PC-3 (cell line): ENCODE measurements at regions not wholly inside any gene's neighbourhood (a gene's known extent, or its start where the extent isn't known, plus 50 kb on each side); places are given as distances from the start of the nearest gene placed in this dataset.

Experiments used
- ATAC-seq: fragments of 200-7000 bp; cut with Tn5 transposase; 2 replicates; pipeline ENCODE4 v1.9.1; 2020; ENCODE audit warnings: mild to moderate bottlenecking, moderate library complexity
- BruUV-seq: library from RNA; stranded (reverse); fragments of 400-500 nt; replicated peaks from 2 replicates; lab custom pipeline; 2021; lab: Mats Ljungman, UMichigan
- CTCF ChIA-PET: fragments of 300-600 bp; sonication (Branson Sonifier 250); formaldehyde crosslinking; loops from one replicate; lab custom pipeline; 2022; ENCODE audit warnings: antibody characterized with exemption; lab: Charles Lee
- POLR2A ChIA-PET: fragments of 300-600 bp; sonication (Branson Sonifier 250); formaldehyde crosslinking; loops from one replicate; lab custom pipeline; 2022; ENCODE audit warnings: antibody characterized with exemption; ENCODE audit not compliant: unreplicated experiment; lab: Charles Lee
- DNase-seq: peaks from one replicate; pipeline ENCODE4 v3.0.0-alpha.2; 2015
- H2AFZ ChIP-seq: fragments of 300-600 bp; sonication (generic); 2 replicates; pipeline ENCODE4 v1.6.0; 2016; ENCODE audit warnings: antibody characterized with exemption, low read length
- H3F3A ChIP-seq: fragments of 300-600 bp; sonication (generic); one replicate; pipeline ENCODE4 v1.6.0; 2017; ENCODE audit warnings: antibody characterized with exemption, low read length, control low read depth, mild to moderate bottlenecking; ENCODE audit not compliant: unreplicated experiment
- H3K27ac ChIP-seq: fragments of 300-600 bp; sonication (generic); 2 replicates; pipeline ENCODE4 v1.5.1; 2016; ENCODE audit warnings: mild to moderate bottlenecking, low read length
- H3K27me3 ChIP-seq: fragments of 300-600 bp; sonication (generic); 2 replicates; pipeline ENCODE4 v1.6.1; 2016; ENCODE audit warnings: low read length, mixed read lengths
- H3K36me3 ChIP-seq: fragments of 300-600 bp; sonication (generic); 2 replicates; pipeline ENCODE4 v1.6.1; 2016; ENCODE audit warnings: low read depth, mixed run types, low read length, mixed read lengths
- H3K4me1 ChIP-seq: fragments of 300-600 bp; sonication (generic); 2 replicates; pipeline ENCODE4 v1.5.1; 2016; ENCODE audit warnings: low read length; ENCODE audit not compliant: insufficient read depth
- H3K4me2 ChIP-seq: fragments of 300-600 bp; sonication (generic); 2 replicates; pipeline ENCODE4 v1.6.0; 2016; ENCODE audit warnings: low read length
- H3K4me3 ChIP-seq: fragments of 300-600 bp; sonication (generic); 2 replicates; pipeline ENCODE4 v1.5.1; 2016; ENCODE audit warnings: mild to moderate bottlenecking, low read length, mixed read lengths
- H3K79me2 ChIP-seq: fragments of 300-600 bp; sonication (generic); 2 replicates; pipeline ENCODE4 v1.6.1; 2017; ENCODE audit warnings: low read length, mixed read lengths
- H3K9ac ChIP-seq: fragments of 300-600 bp; sonication (generic); 2 replicates; pipeline ENCODE4 v1.6.0; 2016; ENCODE audit warnings: mild to moderate bottlenecking, low read length
- H3K9me2 ChIP-seq: fragments of 300-600 bp; sonication (generic); replicated peaks from 2 replicates; pipeline ENCODE4 v1.6.1; 2016; ENCODE audit warnings: mixed run types, low read length, mixed read lengths
- H3K9me3 ChIP-seq: fragments of 300-600 bp; sonication (generic); 2 replicates; pipeline ENCODE4 v1.6.1; 2016; ENCODE audit warnings: low read length, mixed read lengths
- H4K20me1 ChIP-seq: fragments of 300-600 bp; sonication (generic); 2 replicates; pipeline ENCODE4 v1.6.1; 2016; ENCODE audit warnings: low read length, mixed read lengths
- EZH2 ChIP-seq: fragments of 300-600 bp; sonication (generic); IDR thresholded peaks from one replicate; pipeline ENCODE4 v1.6.1; 2017; ENCODE audit warnings: antibody characterized with exemption, mild to moderate bottlenecking, low read length; ENCODE audit not compliant: unreplicated experiment
- EZH2phosphoT487 ChIP-seq: fragments of 300-600 bp; sonication (generic); IDR thresholded peaks from 2 replicates; pipeline ENCODE4 v1.6.1; 2018; ENCODE audit warnings: mild to moderate bottlenecking, antibody characterized with exemption, low read length, borderline replicate concordance
- intact Hi-C: fragments of 100-400 bp; cut with micrococcal nuclease; formaldehyde crosslinking; loops from 2 replicates; pipeline ENCODE4 v1.9.0; 2023
- TF ChIP-seq, protein P1 (sequence below): fragments of 300-600 bp; sonication (generic); conservative IDR thresholded peaks from 2 replicates; pipeline ENCODE4 v1.5.1; 2017; ENCODE audit warnings: antibody characterized with exemption, low read depth, mild to moderate bottlenecking, low read length

DNA sequence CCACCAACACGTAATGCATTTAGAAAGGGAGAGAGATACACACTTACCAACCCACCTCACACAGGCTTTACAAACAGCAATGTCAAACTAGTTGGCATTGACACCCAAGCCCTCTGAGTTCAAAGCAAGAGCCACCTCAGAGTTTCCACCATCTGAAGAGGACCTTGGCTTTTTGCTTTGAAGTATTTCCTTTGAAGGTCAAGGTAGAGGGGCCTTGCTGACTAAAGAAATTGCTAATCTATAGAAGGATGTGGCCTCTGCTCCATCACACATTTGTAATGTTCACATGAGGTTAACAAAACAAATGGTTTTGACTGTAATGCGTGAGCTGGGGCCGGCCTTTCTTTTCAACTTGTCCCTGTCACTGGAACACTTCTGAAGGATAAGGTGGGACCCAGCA is 117.7 kb downstream of the POLR2M start:
- H3K4me1 ChIP-seq, result no peaks in the 10 kb centered on the region
- peaks cover 39% of the 10 kb centered on the region; the same call in 1 of the 2 replicates for H3K27me3 ChIP-seq
- no peaks in the 10 kb centered on the region for H3F3A ChIP-seq
- H3K9ac ChIP-seq, result no peak overlapping the region
- intact Hi-C loops, result no loop called here
- no peaks in the 10 kb centered on the region for H3K9me2 ChIP-seq
- TF ChIP-seq, protein P1, sequence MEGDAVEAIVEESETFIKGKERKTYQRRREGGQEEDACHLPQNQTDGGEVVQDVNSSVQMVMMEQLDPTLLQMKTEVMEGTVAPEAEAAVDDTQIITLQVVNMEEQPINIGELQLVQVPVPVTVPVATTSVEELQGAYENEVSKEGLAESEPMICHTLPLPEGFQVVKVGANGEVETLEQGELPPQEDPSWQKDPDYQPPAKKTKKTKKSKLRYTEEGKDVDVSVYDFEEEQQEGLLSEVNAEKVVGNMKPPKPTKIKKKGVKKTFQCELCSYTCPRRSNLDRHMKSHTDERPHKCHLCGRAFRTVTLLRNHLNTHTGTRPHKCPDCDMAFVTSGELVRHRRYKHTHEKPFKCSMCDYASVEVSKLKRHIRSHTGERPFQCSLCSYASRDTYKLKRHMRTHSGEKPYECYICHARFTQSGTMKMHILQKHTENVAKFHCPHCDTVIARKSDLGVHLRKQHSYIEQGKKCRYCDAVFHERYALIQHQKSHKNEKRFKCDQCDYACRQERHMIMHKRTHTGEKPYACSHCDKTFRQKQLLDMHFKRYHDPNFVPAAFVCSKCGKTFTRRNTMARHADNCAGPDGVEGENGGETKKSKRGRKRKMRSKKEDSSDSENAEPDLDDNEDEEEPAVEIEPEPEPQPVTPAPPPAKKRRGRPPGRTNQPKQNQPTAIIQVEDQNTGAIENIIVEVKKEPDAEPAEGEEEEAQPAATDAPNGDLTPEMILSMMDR, result no peak
- TF ChIP-seq EZH2phosphoT487 (no peak), EZH2 (no peak)
- H3K27ac ChIP-seq, result no peak overlapping the region
- no TSS peak for BruUV-seq
- H3K9me3 ChIP-seq, result no peaks in the 10 kb centered on the region
- no peaks in the 10 kb centered on the region for H4K20me1 ChIP-seq
- POLR2A ChIA-PET, result no interaction called here
- no peak overlapping the region for H3K4me3 ChIP-seq
- CTCF ChIA-PET, result no interaction called here
- ATAC-seq, result no peak
- no peak for DNase-seq
- H3K79me2 ChIP-seq, result no peaks in the 10 kb centered on the region
- no peaks in the 10 kb centered on the region for H3K36me3 ChIP-seq
- no peak overlapping the region for H3K4me2 ChIP-seq
- H2AFZ ChIP-seq, result no peak overlapping the region

DNA sequence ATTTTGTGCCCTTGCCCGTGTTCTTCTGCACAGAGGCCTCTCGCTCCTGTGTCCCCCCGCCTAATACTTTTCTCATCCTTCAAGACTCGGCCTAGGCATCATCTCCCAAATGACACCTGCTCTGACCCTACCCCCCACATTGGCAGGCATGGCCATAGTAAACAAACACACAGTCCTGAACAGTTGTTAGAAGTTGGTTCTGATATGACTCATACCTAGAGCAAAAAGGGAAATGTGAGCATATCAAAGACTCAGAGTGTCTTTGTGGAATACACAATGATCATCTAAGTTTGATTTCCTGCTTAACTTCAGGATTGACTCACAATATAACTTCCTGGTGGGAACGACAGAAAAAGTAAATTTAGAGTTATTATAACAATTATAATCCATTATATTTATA is 120.5 kb downstream of the POLR2M start:
- H3K27me3 ChIP-seq, result peaks cover 46% of the 10 kb centered on the region; the same call in 1 of the 2 replicates
- H3K4me2 ChIP-seq, result no peak overlapping the region
- no peaks in the 10 kb centered on the region for H3F3A ChIP-seq
- no peaks in the 10 kb centered on the region for H3K9me2 ChIP-seq
- ChIA-PET CTCF (no interaction called here), POLR2A (no interaction called here)
- no peaks in the 10 kb centered on the region for H3K79me2 ChIP-seq
- H3K36me3 ChIP-seq, result no peaks in the 10 kb centered on the region
- no peaks in the 10 kb centered on the region for H3K4me1 ChIP-seq
- intact Hi-C loops, result no loop called here
- H3K9me3 ChIP-seq, result no peaks in the 10 kb centered on the region
- no peak overlapping the region for H2AFZ ChIP-seq
- BruUV-seq, result no TSS peak
- TF ChIP-seq EZH2, result no peak
- TF ChIP-seq EZH2phosphoT487, result no peak
- TF ChIP-seq, protein P1, result no peak
- ATAC-seq, result peak; percentile 75
- no peak overlapping the region for H3K9ac ChIP-seq
- DNase-seq, result peak; percentile 19
- H3K27ac ChIP-seq, result no peak overlapping the region
- H3K4me3 ChIP-seq, result no peak overlapping the region
- H4K20me1 ChIP-seq, result no peaks in the 10 kb centered on the region

DNA sequence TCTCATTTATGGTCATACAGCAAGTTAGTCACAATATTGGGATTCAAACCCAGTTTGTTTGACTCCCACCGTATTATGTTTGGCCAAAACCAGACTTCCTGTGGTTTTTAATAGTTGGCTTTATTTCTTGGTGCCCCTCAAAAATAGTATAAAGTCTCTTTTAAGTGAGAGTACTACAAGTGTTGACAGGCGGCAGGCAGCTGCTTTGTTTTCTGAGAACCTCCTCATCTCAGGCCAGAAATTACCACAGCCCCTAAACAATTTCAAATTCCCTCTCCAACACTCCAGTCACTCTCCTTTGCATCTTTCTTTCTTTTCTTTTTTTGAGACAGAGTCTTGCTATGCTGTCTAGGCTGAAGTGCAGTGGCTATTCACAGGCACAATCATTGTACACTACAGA is 121.5 kb downstream of the POLR2M start:
- intact Hi-C loops, result no loop called here
- Histone ChIP-seq H3K79me2 (no peaks in the 10 kb centered on the region), H3K9me3 (no peaks in the 10 kb centered on the region), H4K20me1 (no peaks in the 10 kb centered on the region), H3K9me2 (no peaks in the 10 kb centered on the region), H3K4me2 (no peak overlapping the region), H3K27me3 (peaks cover 37% of the 10 kb centered on the region; the same call in 1 of the 2 replicates), H3K4me3 (no peak overlapping the region), H3K9ac (no peak overlapping the region), H3K27ac (no peak overlapping the region), H3F3A (no peaks in the 10 kb centered on the region), H2AFZ (no peak overlapping the region), H3K4me1 (no peaks in the 10 kb centered on the region), H3K36me3 (no peaks in the 10 kb centered on the region)
- no TSS peak for BruUV-seq
- ChIA-PET CTCF (no interaction called here), POLR2A (no interaction called here)
- TF ChIP-seq, protein P1, result no peak
- TF ChIP-seq EZH2phosphoT487 (no peak), EZH2 (no peak)
- ATAC-seq, result no peak
- DNase-seq, result no peak
